Endodermal cell (in vitro differentiated cells): ENCODE measurements at regions not wholly inside any gene's neighbourhood (a gene's known extent, or its start where the extent isn't known, plus 50 kb on each side); places are given as distances from the start of the nearest gene placed in this dataset.

ENCODE experiments used
- DNase-seq: peaks from one replicate; pipeline ENCODE4 v3.0.0-alpha.2; 2017
- H3K27ac ChIP-seq: 2 replicates; pipeline ENCODE4 v1.5.1; 2013; ENCODE audit warnings: mild to moderate bottlenecking, low read depth, low read length, moderate library complexity
- H3K27me3 ChIP-seq: 2 replicates; pipeline ENCODE4 v1.6.1; 2013; ENCODE audit warnings: mild to moderate bottlenecking, low read length, moderate library complexity; ENCODE audit not compliant: insufficient read depth, control insufficient read depth, poor library complexity, severe bottlenecking
- H3K36me3 ChIP-seq: 2 replicates; pipeline ENCODE4 v1.7.0; 2013; ENCODE audit warnings: mild to moderate bottlenecking, low read length, moderate library complexity; ENCODE audit not compliant: control insufficient read depth, insufficient read depth
- H3K4me1 ChIP-seq: one replicate; pipeline ENCODE4 v1.7.0; 2013; ENCODE audit warnings: low read length; ENCODE audit not compliant: control insufficient read depth, insufficient read depth
- H3K4me3 ChIP-seq: 2 replicates; pipeline ENCODE4 v1.5.1; 2013; ENCODE audit warnings: mild to moderate bottlenecking, low read length, moderate library complexity
- H3K9ac ChIP-seq: 2 replicates; pipeline ENCODE4 v1.6.1; 2013; ENCODE audit warnings: mild to moderate bottlenecking, low read length, moderate library complexity; ENCODE audit not compliant: poor library complexity, severe bottlenecking; ENCODE audit errors: extremely low read depth
- H3K9me3 ChIP-seq: 2 replicates; pipeline ENCODE4 v1.6.1; 2013; ENCODE audit warnings: mild to moderate bottlenecking, low read length, moderate library complexity; ENCODE audit not compliant: control insufficient read depth
- H3K27ac Mint-ChIP-seq: 2 replicates; pipeline ENCODE4 v1.8.0; 2020; ENCODE audit warnings: mixed read lengths
- H3K27me3 Mint-ChIP-seq: 2 replicates; pipeline ENCODE4 v1.8.0; 2021; ENCODE audit warnings: mild to moderate bottlenecking, mixed read lengths; ENCODE audit not compliant: insufficient read depth
- H3K36me3 Mint-ChIP-seq: 2 replicates; pipeline ENCODE4 v1.8.0; 2020; ENCODE audit warnings: low read depth, mixed read lengths
- H3K4me1 Mint-ChIP-seq: 2 replicates; pipeline ENCODE4 v1.8.0; 2020; ENCODE audit warnings: mixed read lengths
- H3K4me3 Mint-ChIP-seq: 2 replicates; pipeline ENCODE4 v1.8.0; 2020; ENCODE audit warnings: mild to moderate bottlenecking, moderate library complexity, mixed read lengths
- H3K9me3 Mint-ChIP-seq: 2 replicates; pipeline ENCODE4 v1.8.0; 2020; ENCODE audit warnings: mild to moderate bottlenecking, mixed read lengths
- WGBS, 2 experiments: methylation state at CpG; one replicate each; pipeline versions ENCODE4 v1.1.5 to v1.1.7; 2013; ENCODE audit warnings: missing lambda C conversion rate in 2 of 2, mixed read lengths in 1 of 2; ENCODE audit not compliant: insufficient coverage in 1 of 2, insufficient read length in 1 of 2; 5-methylcytosine and 5-hydroxymethylcytosine counted together
- TF ChIP-seq, protein P1 (sequence below): fragments of 200-600 bp; sonication (generic); conservative IDR thresholded peaks from 2 replicates; pipeline ENCODE4 v1.5.0; 2021; ENCODE audit warnings: antibody characterized with exemption, mild to moderate bottlenecking

DNA sequence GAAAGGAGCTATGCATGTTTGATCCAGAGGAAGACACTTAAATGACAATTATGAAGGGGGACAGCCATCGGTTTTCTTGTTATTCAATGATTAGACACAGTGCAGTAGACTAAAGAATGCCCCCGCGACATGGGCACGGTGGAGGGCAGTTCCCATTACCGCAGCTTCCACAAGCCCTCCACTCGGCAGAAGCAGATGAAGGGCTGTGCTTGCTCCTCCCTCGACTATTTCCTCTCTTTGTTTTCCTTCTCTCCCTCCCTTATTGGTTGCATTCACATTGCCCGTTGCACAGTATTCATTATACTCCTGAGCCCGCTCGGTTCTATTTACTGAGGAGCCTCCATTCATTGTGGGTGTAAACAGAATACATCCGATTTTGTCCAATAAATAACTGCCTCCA is 138.8 kb upstream of the RASSF8 start:
- Mint-ChIP-seq H3K27ac (no peak overlapping the region), H3K4me1 (peaks cover 10% of the 10 kb centered on the region), H3K9me3 (peaks cover 2% of the 10 kb centered on the region), H3K27me3 (no peaks in the 10 kb centered on the region), H3K36me3 (no peaks in the 10 kb centered on the region), H3K4me3 (no peak overlapping the region)
- WGBS, 2 experiments: 85 to 86% methylated on average over 11 of the region's 11 CpGs
- Histone ChIP-seq H3K4me1 (peaks cover 10% of the 10 kb centered on the region), H3K27me3 (no peaks in the 10 kb centered on the region), H3K27ac (no peak overlapping the region), H3K9ac (no peak overlapping the region), H3K9me3 (peaks cover 7% of the 10 kb centered on the region), H3K4me3 (no peak overlapping the region), H3K36me3 (no peaks in the 10 kb centered on the region)
- TF ChIP-seq, protein P1, sequence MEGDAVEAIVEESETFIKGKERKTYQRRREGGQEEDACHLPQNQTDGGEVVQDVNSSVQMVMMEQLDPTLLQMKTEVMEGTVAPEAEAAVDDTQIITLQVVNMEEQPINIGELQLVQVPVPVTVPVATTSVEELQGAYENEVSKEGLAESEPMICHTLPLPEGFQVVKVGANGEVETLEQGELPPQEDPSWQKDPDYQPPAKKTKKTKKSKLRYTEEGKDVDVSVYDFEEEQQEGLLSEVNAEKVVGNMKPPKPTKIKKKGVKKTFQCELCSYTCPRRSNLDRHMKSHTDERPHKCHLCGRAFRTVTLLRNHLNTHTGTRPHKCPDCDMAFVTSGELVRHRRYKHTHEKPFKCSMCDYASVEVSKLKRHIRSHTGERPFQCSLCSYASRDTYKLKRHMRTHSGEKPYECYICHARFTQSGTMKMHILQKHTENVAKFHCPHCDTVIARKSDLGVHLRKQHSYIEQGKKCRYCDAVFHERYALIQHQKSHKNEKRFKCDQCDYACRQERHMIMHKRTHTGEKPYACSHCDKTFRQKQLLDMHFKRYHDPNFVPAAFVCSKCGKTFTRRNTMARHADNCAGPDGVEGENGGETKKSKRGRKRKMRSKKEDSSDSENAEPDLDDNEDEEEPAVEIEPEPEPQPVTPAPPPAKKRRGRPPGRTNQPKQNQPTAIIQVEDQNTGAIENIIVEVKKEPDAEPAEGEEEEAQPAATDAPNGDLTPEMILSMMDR: no peak
- DNase-seq: no peak

- peaks cover 5% of the 10 kb centered on the region for H3K9me3 ChIP-seq
- H3K27me3 ChIP-seq: no peaks in the 10 kb centered on the region
- Mint-ChIP-seq H3K4me3 (no peak overlapping the region), H3K36me3 (no peaks in the 10 kb centered on the region), H3K4me1 (peaks cover 20% of the 10 kb centered on the region), H3K9me3 (no peaks in the 10 kb centered on the region), H3K27me3 (no peaks in the 10 kb centered on the region), H3K27ac (no peak overlapping the region)
- peaks cover 13% of the 10 kb centered on the region for H3K4me1 ChIP-seq
- DNase-seq: no peak
- WGBS, 2 experiments: 80 to 97% methylated on average over 1 to 3 of the region's 3 CpGs
- H3K9ac ChIP-seq: no peak overlapping the region
- TF ChIP-seq, protein P1: no peak
- H3K27ac ChIP-seq: no peak overlapping the region
- H3K36me3 ChIP-seq: no peaks in the 10 kb centered on the region
- no peak overlapping the region for H3K4me3 ChIP-seq
Measured at GRCh38 chr12:25822281-25822680, 136.2 kb upstream of the RASSF8 start.

DNA sequence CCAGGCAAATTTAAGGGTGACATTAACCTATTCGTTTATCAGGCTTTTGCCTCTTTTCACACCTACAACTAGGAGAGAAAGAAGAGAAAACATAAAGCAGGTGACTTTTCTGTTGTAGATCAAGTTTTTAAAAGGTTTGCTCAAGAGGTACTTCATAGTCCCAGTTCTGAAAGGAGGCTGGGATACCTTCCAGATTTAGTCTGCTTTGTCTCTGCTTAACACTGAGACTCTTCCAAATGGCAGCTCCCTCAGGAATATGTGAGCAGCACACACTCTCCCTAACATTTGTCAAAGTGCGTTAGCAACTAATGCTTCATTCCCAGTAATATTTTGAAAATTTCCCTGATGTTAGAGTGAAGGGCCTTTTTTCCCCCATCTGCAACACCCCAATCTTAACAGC is 133.7 kb upstream of the RASSF8 start:
- no peaks in the 10 kb centered on the region for H3K9me3 ChIP-seq
- no peak overlapping the region for H3K27ac ChIP-seq
- H3K27ac Mint-ChIP-seq: no peak overlapping the region
- H3K4me3 Mint-ChIP-seq: no peak overlapping the region
- H3K4me1 Mint-ChIP-seq: peaks cover 24% of the 10 kb centered on the region
- no peaks in the 10 kb centered on the region for H3K27me3 Mint-ChIP-seq
- no peak overlapping the region for H3K9ac ChIP-seq
- no peaks in the 10 kb centered on the region for H3K9me3 Mint-ChIP-seq
- WGBS, 2 experiments: 77 to 100% methylated on average over 1 to 2 of the region's 2 CpGs
- H3K27me3 ChIP-seq: no peaks in the 10 kb centered on the region
- TF ChIP-seq, protein P1: no peak
- H3K36me3 ChIP-seq: no peaks in the 10 kb centered on the region
- no peak overlapping the region for H3K4me3 ChIP-seq
- no peaks in the 10 kb centered on the region for H3K36me3 Mint-ChIP-seq
- H3K4me1 ChIP-seq: peaks cover 13% of the 10 kb centered on the region
- DNase-seq: no peak
